ENCODE measurements at regions not wholly inside any gene's neighbourhood (a gene's known extent, or its start where the extent isn't known, plus 50 kb on each side); places are given as distances from the start of the nearest gene placed in this dataset.

GRCh38 chr7:94099679-94100078 lies 95.5 kb upstream of the BET1 start:
- Mint-ChIP-seq H3K9me3 (ENCODE audit: low read depth) (peaks cover 3% of the 10 kb centered on the region), H3K27ac (ENCODE audit: unreplicated experiment) (no peak overlapping the region), H3K4me3 (ENCODE audit: unreplicated experiment) (no peak overlapping the region), H3K36me3 (ENCODE audit: low read depth) (no peaks in the 10 kb centered on the region), H3K27me3 (ENCODE audit: low read depth) (no peaks in the 10 kb centered on the region), H3K4me1 (ENCODE audit: low read depth) (no peaks in the 10 kb centered on the region)
- no peak for DNase-seq (ENCODE audit: low spot score)
- TF ChIP-seq, protein P1, sequence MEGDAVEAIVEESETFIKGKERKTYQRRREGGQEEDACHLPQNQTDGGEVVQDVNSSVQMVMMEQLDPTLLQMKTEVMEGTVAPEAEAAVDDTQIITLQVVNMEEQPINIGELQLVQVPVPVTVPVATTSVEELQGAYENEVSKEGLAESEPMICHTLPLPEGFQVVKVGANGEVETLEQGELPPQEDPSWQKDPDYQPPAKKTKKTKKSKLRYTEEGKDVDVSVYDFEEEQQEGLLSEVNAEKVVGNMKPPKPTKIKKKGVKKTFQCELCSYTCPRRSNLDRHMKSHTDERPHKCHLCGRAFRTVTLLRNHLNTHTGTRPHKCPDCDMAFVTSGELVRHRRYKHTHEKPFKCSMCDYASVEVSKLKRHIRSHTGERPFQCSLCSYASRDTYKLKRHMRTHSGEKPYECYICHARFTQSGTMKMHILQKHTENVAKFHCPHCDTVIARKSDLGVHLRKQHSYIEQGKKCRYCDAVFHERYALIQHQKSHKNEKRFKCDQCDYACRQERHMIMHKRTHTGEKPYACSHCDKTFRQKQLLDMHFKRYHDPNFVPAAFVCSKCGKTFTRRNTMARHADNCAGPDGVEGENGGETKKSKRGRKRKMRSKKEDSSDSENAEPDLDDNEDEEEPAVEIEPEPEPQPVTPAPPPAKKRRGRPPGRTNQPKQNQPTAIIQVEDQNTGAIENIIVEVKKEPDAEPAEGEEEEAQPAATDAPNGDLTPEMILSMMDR (IDR thresholded peaks at IDR 0.05): no peak

GRCh38 chr7:94100723-94101345 lies 96.7 kb upstream of the BET1 start:
- no peak overlapping the region for H3K27ac Mint-ChIP-seq (ENCODE audit: unreplicated experiment)
- no peaks in the 10 kb centered on the region for H3K36me3 Mint-ChIP-seq (ENCODE audit: low read depth)
- H3K27me3 Mint-ChIP-seq (ENCODE audit: low read depth): no peaks in the 10 kb centered on the region
- TF ChIP-seq, protein P1 (IDR thresholded peaks at IDR 0.05): no peak
- no peaks in the 10 kb centered on the region for H3K4me1 Mint-ChIP-seq (ENCODE audit: low read depth)
- no peak overlapping the region for H3K4me3 Mint-ChIP-seq (ENCODE audit: unreplicated experiment)
- peaks cover 3% of the 10 kb centered on the region for H3K9me3 Mint-ChIP-seq (ENCODE audit: low read depth)
- peak; percentile 86 for DNase-seq (ENCODE audit: low spot score)

- no peaks in the 10 kb centered on the region for H3K4me1 Mint-ChIP-seq (ENCODE audit: low read depth)
- H3K9me3 Mint-ChIP-seq (ENCODE audit: low read depth): peaks cover 3% of the 10 kb centered on the region
Observed at GRCh38 chr7:94104301-94104700, 100.1 kb upstream of the BET1 start.

GRCh38 chr7:94109556-94109955 lies 105.4 kb upstream of the BET1 start:
- TF ChIP-seq, protein P1 (IDR thresholded peaks at IDR 0.05): no peak

More at GRCh38 chr7:94104301-94104700, 100.1 kb upstream of the BET1 start:
- no peaks in the 10 kb centered on the region for H3K27me3 Mint-ChIP-seq (ENCODE audit: low read depth)
- H3K36me3 Mint-ChIP-seq (ENCODE audit: low read depth): no peaks in the 10 kb centered on the region
- DNase-seq (ENCODE audit: low spot score): no peak
- TF ChIP-seq, protein P1 (IDR thresholded peaks at IDR 0.05): no peak
- no peak overlapping the region for H3K4me3 Mint-ChIP-seq (ENCODE audit: unreplicated experiment)
- no peak overlapping the region for H3K27ac Mint-ChIP-seq (ENCODE audit: unreplicated experiment)

DNA sequence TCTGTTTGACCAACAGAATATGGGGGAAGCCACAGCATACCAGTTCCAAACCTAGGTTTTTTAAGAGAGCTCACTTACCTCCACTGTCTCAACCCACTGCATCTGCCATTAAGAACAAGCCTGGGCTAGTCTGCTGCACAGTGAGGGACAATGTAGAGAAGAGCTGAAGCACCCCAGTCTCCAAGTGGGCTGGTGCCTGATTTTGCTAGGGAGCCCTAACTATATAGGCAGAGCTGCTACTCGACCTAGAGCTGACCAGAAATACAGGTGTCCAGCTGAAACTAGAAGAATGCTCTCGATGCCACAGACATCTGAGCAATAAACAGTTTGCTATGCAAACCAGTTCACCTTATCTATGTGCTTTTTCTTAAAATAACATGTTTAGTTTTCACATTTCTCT lies 106.9 kb upstream of the BET1 start:
- Mint-ChIP-seq H3K27me3 (ENCODE audit: low read depth) (no peaks in the 10 kb centered on the region), H3K4me3 (ENCODE audit: unreplicated experiment) (no peak overlapping the region), H3K27ac (ENCODE audit: unreplicated experiment) (no peak overlapping the region), H3K36me3 (ENCODE audit: low read depth) (peaks cover 3% of the 10 kb centered on the region), H3K4me1 (ENCODE audit: low read depth) (no peaks in the 10 kb centered on the region), H3K9me3 (ENCODE audit: low read depth) (no peaks in the 10 kb centered on the region)
- TF ChIP-seq, protein P1 (IDR thresholded peaks at IDR 0.05): no peak
- no peak for DNase-seq (ENCODE audit: low spot score)

More at GRCh38 chr7:94109556-94109955, 105.4 kb upstream of the BET1 start:
- no peak for DNase-seq (ENCODE audit: low spot score)
- H3K27me3 Mint-ChIP-seq (ENCODE audit: low read depth): no peaks in the 10 kb centered on the region
- no peak overlapping the region for H3K4me3 Mint-ChIP-seq (ENCODE audit: unreplicated experiment)
- H3K36me3 Mint-ChIP-seq (ENCODE audit: low read depth): peaks cover 3% of the 10 kb centered on the region
- no peaks in the 10 kb centered on the region for H3K4me1 Mint-ChIP-seq (ENCODE audit: low read depth)
- no peaks in the 10 kb centered on the region for H3K9me3 Mint-ChIP-seq (ENCODE audit: low read depth)
- no peak overlapping the region for H3K27ac Mint-ChIP-seq (ENCODE audit: unreplicated experiment)
